Activated naive CD8-positive, alpha-beta T cell treated with anti-CD3 and anti-CD28 coated beads, Interleukin-2, amount 50 U/mL, for 24 hours (primary cell): ENCODE measurements at regions not wholly inside any gene's neighbourhood (a gene's known extent, or its start where the extent isn't known, plus 50 kb on each side); places are given as distances from the start of the nearest gene placed in this dataset.

Source experiments
- ATAC-seq: fragments of 150-1000 bp; cut with Tn5 transposase; one replicate; pipeline ENCODE4 v1.10.0; 2021
- DNase-seq: peaks from one replicate; pipeline ENCODE4 v3.0.0; 2021
- H3K27ac Mint-ChIP-seq: one replicate; pipeline ENCODE4 v1.8.0; 2021; ENCODE audit warnings: mild to moderate bottlenecking, mixed read lengths
- H3K27me3 Mint-ChIP-seq: one replicate; pipeline ENCODE4 v1.8.0; 2021; ENCODE audit warnings: mixed read lengths
- H3K36me3 Mint-ChIP-seq: one replicate; pipeline ENCODE4 v1.8.0; 2021; ENCODE audit warnings: low read depth, mixed read lengths
- H3K4me1 Mint-ChIP-seq: one replicate; pipeline ENCODE4 v1.8.0; 2021; ENCODE audit warnings: mixed read lengths
- H3K4me3 Mint-ChIP-seq: one replicate; pipeline ENCODE4 v1.8.0; 2021; ENCODE audit warnings: mild to moderate bottlenecking, moderate library complexity, mixed read lengths
- H3K9me3 Mint-ChIP-seq: one replicate; pipeline ENCODE4 v1.8.0; 2021; ENCODE audit warnings: mixed read lengths

- Mint-ChIP-seq H3K4me3 (no peak overlapping the region), H3K27me3 (no peaks in the 10 kb centered on the region), H3K36me3 (peaks cover 5% of the 10 kb centered on the region), H3K27ac (no peak overlapping the region), H3K4me1 (peaks cover 5% of the 10 kb centered on the region), H3K9me3 (no peaks in the 10 kb centered on the region)
- ATAC-seq, result no peak
- no peak for DNase-seq
These were observed 322.6 kb downstream of the LTN1 start for GRCh38 chr21:28669971-28670653.

- Mint-ChIP-seq H3K9me3 (no peaks in the 10 kb centered on the region), H3K36me3 (peaks cover 5% of the 10 kb centered on the region), H3K27me3 (no peaks in the 10 kb centered on the region), H3K4me1 (peaks cover 5% of the 10 kb centered on the region), H3K27ac (no peak overlapping the region), H3K4me3 (no peak overlapping the region)
- ATAC-seq, result peak; percentile 49
- peak; percentile 2 for DNase-seq
These were observed 323.4 kb downstream of the LTN1 start for GRCh38 chr21:28669321-28669720.

- Mint-ChIP-seq H3K4me1 (peaks cover 1% of the 10 kb centered on the region), H3K27me3 (no peaks in the 10 kb centered on the region), H3K27ac (no peak overlapping the region), H3K9me3 (no peaks in the 10 kb centered on the region), H3K4me3 (no peak overlapping the region), H3K36me3 (peaks cover 1% of the 10 kb centered on the region)
- DNase-seq (no peak), ATAC-seq (no peak)
These were observed 328.9 kb downstream of the LTN1 start for GRCh38 chr21:28663754-28664153.

- ATAC-seq, result no peak
- Mint-ChIP-seq H3K27ac (no peak overlapping the region), H3K4me1 (no peaks in the 10 kb centered on the region), H3K4me3 (no peak overlapping the region), H3K9me3 (no peaks in the 10 kb centered on the region), H3K36me3 (peaks cover 1% of the 10 kb centered on the region), H3K27me3 (no peaks in the 10 kb centered on the region)
- no peak for DNase-seq
These were observed 329.5 kb downstream of the LTN1 start for GRCh38 chr21:28663111-28663693.

- Mint-ChIP-seq H3K27me3 (no peaks in the 10 kb centered on the region), H3K27ac (no peak overlapping the region), H3K36me3 (peaks cover 1% of the 10 kb centered on the region), H3K9me3 (peaks cover 12% of the 10 kb centered on the region), H3K4me1 (no peaks in the 10 kb centered on the region), H3K4me3 (no peak overlapping the region)
- DNase-seq, result no peak
- no peak for ATAC-seq
These were observed 335.1 kb downstream of the LTN1 start for GRCh38 chr21:28657566-28657965.

- Mint-ChIP-seq H3K36me3 (no peaks in the 10 kb centered on the region), H3K4me1 (no peaks in the 10 kb centered on the region), H3K27me3 (no peaks in the 10 kb centered on the region), H3K27ac (no peak overlapping the region), H3K4me3 (no peak overlapping the region), H3K9me3 (peaks cover 12% of the 10 kb centered on the region)
- ATAC-seq (no peak), DNase-seq (no peak)
These were observed 337.2 kb downstream of the LTN1 start for GRCh38 chr21:28655471-28655870.

GRCh38 chr21:28654406-28654805 lies 338.3 kb downstream of the LTN1 start:
- Mint-ChIP-seq H3K27me3 (no peaks in the 10 kb centered on the region), H3K36me3 (no peaks in the 10 kb centered on the region), H3K27ac (no peak overlapping the region), H3K4me3 (no peak overlapping the region), H3K9me3 (peaks cover 12% of the 10 kb centered on the region), H3K4me1 (no peaks in the 10 kb centered on the region)
- DNase-seq (no peak), ATAC-seq (no peak)

- Mint-ChIP-seq H3K27me3 (no peaks in the 10 kb centered on the region), H3K36me3 (peaks cover 3% of the 10 kb centered on the region), H3K9me3 (no peaks in the 10 kb centered on the region), H3K4me1 (no peaks in the 10 kb centered on the region), H3K4me3 (no peak overlapping the region), H3K27ac (no peak overlapping the region)
- DNase-seq (no peak), ATAC-seq (no peak)
These were observed 347.9 kb downstream of the LTN1 start for GRCh38 chr21:28644762-28645161.

GRCh38 chr21:28642891-28643290 lies 349.8 kb downstream of the LTN1 start:
- no peaks in the 10 kb centered on the region for H3K9me3 Mint-ChIP-seq
- ATAC-seq (no peak), DNase-seq (no peak)
- peaks cover 5% of the 10 kb centered on the region for H3K36me3 Mint-ChIP-seq
- no peak overlapping the region for H3K4me3 Mint-ChIP-seq
- no peaks in the 10 kb centered on the region for H3K4me1 Mint-ChIP-seq
- no peaks in the 10 kb centered on the region for H3K27me3 Mint-ChIP-seq
- H3K27ac Mint-ChIP-seq, result no peak overlapping the region

- Mint-ChIP-seq H3K27ac (no peak overlapping the region), H3K9me3 (no peaks in the 10 kb centered on the region), H3K4me3 (no peak overlapping the region), H3K4me1 (peaks cover 5% of the 10 kb centered on the region), H3K36me3 (peaks cover 4% of the 10 kb centered on the region), H3K27me3 (no peaks in the 10 kb centered on the region)
- ATAC-seq (no peak), DNase-seq (no peak)
These were observed 350.9 kb downstream of the LTN1 start for GRCh38 chr21:28641731-28642130.

- Mint-ChIP-seq H3K9me3 (no peaks in the 10 kb centered on the region), H3K36me3 (peaks cover 4% of the 10 kb centered on the region), H3K27ac (no peak overlapping the region), H3K4me1 (peaks cover 14% of the 10 kb centered on the region), H3K27me3 (no peaks in the 10 kb centered on the region), H3K4me3 (no peak overlapping the region)
- ATAC-seq (no peak), DNase-seq (no peak)
These were observed 352.4 kb downstream of the LTN1 start for GRCh38 chr21:28640326-28640725.

- DNase-seq, result no peak
- H3K27ac Mint-ChIP-seq, result no peak overlapping the region
- no peak for ATAC-seq
- H3K36me3 Mint-ChIP-seq, result peaks cover 4% of the 10 kb centered on the region
- no peaks in the 10 kb centered on the region for H3K9me3 Mint-ChIP-seq
- no peak overlapping the region for H3K4me3 Mint-ChIP-seq
- H3K27me3 Mint-ChIP-seq, result no peaks in the 10 kb centered on the region
- peaks cover 14% of the 10 kb centered on the region for H3K4me1 Mint-ChIP-seq
These were observed 352.9 kb downstream of the LTN1 start for GRCh38 chr21:28639737-28640136.

- DNase-seq (no peak), ATAC-seq (peak; percentile 78)
- H3K4me3 Mint-ChIP-seq, result no peak overlapping the region
- H3K27ac Mint-ChIP-seq, result peak overlapping the region; percentile 7
- H3K27me3 Mint-ChIP-seq, result no peaks in the 10 kb centered on the region
- peaks cover 25% of the 10 kb centered on the region for H3K4me1 Mint-ChIP-seq
- H3K9me3 Mint-ChIP-seq, result no peaks in the 10 kb centered on the region
- H3K36me3 Mint-ChIP-seq, result peaks cover 1% of the 10 kb centered on the region
These were observed 355.7 kb downstream of the LTN1 start for GRCh38 chr21:28636752-28637691.

GRCh38 chr21:28635541-28635940 lies 357.1 kb downstream of the LTN1 start:
- Mint-ChIP-seq H3K36me3 (peaks cover 1% of the 10 kb centered on the region), H3K9me3 (no peaks in the 10 kb centered on the region), H3K4me1 (peaks cover 25% of the 10 kb centered on the region), H3K27ac (no peak overlapping the region), H3K27me3 (no peaks in the 10 kb centered on the region), H3K4me3 (no peak overlapping the region)
- ATAC-seq (no peak), DNase-seq (no peak)
